ENCODE measurements at regions not wholly inside any gene's neighbourhood (a gene's known extent, or its start where the extent isn't known, plus 50 kb on each side); places are given as distances from the start of the nearest gene placed in this dataset.

DNA sequence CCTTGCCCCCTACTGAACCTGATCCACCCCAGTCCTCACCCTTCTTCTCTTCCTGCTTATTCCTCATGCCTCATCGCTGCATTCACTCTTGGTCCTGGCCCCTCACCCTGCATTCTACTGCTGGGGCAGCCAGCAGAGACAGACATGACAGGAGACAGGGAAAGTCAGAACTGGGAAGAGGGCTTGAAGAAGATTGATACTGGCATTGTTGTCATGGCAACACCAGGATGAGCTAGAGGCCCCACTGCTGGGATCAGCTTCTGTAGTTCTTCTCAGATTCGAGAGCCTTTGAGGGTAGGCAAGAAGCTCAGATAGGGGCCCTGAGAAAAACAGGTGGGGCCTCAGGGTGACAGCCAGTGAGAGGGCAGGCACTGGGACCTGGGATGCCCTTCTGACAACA, 264.3 kb downstream of the MIAT start:
- H3K9me3 ChIP-seq (ENCODE audit: severe bottlenecking), result no peaks in the 10 kb centered on the region
- H3K36me3 ChIP-seq, result no peaks in the 10 kb centered on the region
- H3K27me3 ChIP-seq (ENCODE audit: insufficient read depth, low read depth, severe bottlenecking), result no peaks in the 10 kb centered on the region
- no peak overlapping the region for H3K27ac ChIP-seq
- DNase-seq, result peak; percentile 21
- TF ChIP-seq, protein P1, sequence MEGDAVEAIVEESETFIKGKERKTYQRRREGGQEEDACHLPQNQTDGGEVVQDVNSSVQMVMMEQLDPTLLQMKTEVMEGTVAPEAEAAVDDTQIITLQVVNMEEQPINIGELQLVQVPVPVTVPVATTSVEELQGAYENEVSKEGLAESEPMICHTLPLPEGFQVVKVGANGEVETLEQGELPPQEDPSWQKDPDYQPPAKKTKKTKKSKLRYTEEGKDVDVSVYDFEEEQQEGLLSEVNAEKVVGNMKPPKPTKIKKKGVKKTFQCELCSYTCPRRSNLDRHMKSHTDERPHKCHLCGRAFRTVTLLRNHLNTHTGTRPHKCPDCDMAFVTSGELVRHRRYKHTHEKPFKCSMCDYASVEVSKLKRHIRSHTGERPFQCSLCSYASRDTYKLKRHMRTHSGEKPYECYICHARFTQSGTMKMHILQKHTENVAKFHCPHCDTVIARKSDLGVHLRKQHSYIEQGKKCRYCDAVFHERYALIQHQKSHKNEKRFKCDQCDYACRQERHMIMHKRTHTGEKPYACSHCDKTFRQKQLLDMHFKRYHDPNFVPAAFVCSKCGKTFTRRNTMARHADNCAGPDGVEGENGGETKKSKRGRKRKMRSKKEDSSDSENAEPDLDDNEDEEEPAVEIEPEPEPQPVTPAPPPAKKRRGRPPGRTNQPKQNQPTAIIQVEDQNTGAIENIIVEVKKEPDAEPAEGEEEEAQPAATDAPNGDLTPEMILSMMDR (IDR thresholded peaks at IDR 0.05; ENCODE audit: low read depth, low read length), result no peak
- H3K4me3 ChIP-seq (ENCODE audit: low read depth, low read length), result no peak overlapping the region

DNA sequence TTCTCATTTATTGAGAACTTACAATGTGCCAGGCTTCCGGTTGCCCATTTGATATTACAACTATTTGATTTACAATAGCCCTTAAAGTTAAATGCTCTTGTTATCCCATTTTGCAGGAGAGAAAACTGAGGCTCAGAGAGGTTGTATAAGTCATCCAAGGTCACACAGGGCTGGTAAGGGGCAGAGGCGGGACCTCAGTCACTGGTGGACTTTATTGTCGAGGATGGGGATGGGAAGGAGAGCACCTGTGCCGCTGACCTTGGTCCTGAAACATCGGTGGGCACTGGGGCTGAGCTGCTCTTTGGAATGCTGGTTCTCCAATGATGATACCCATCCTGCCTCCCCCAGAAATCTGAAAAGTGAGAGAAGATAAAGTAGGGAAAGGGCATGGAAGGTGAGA, 265.4 kb downstream of the MIAT start:
- TF ChIP-seq, protein P1 (IDR thresholded peaks at IDR 0.05; ENCODE audit: low read depth, low read length), result no peak
- H3K9me3 ChIP-seq (ENCODE audit: severe bottlenecking), result no peaks in the 10 kb centered on the region
- H3K27me3 ChIP-seq (ENCODE audit: insufficient read depth, low read depth, severe bottlenecking), result no peaks in the 10 kb centered on the region
- no peak overlapping the region for H3K27ac ChIP-seq
- no peaks in the 10 kb centered on the region for H3K36me3 ChIP-seq
- no peak overlapping the region for H3K4me3 ChIP-seq (ENCODE audit: low read depth, low read length)
- DNase-seq, result no peak

DNA sequence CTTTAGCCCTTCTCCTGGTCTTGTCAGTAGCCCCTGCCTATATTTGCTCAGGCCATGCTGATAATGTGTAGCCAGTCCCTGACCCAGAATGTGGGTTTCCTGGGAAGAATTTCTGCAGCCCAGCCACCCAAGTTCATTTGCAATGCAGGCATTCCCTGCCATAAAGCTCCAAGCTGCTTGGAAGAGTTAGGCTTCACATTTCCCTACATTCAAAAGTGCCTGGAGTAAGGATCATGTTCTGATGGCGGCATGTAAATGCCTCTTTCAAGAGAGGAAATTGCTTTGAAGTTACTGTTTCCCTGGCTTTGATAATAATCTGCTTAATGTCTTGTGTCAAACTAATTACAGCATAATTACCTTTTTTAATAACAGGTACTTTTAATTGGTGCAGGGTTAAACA, 266.1 kb downstream of the MIAT start:
- no peak for DNase-seq
- Histone ChIP-seq H3K36me3 (no peaks in the 10 kb centered on the region), H3K9me3 (ENCODE audit: severe bottlenecking) (no peaks in the 10 kb centered on the region), H3K27me3 (ENCODE audit: insufficient read depth, low read depth, severe bottlenecking) (no peaks in the 10 kb centered on the region), H3K4me3 (ENCODE audit: low read depth, low read length) (no peak overlapping the region), H3K27ac (no peak overlapping the region)
- TF ChIP-seq, protein P1 (IDR thresholded peaks at IDR 0.05; ENCODE audit: low read depth, low read length), result no peak

DNA sequence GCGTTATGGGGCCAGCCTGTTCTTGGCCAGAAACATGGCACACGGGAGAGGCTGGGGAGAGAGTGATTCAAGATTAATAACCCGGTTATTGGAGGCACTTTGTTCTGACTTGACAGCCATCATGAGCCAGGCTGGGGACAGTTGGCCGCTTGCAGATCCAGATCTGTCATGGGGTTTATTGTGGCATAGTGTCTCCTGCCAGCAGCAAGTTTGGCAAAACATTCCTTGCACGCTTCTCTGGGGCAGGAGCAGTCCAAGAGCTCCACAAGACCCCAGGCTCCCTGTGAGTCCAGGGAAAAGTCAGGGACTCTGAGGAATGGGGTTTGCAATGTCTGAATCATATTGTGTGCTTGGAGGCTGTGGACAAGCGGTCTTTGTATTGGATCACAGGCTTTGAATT, 270.4 kb downstream of the MIAT start:
- H3K27me3 ChIP-seq (ENCODE audit: insufficient read depth, low read depth, severe bottlenecking), result no peaks in the 10 kb centered on the region
- H3K36me3 ChIP-seq, result no peaks in the 10 kb centered on the region
- TF ChIP-seq, protein P1 (IDR thresholded peaks at IDR 0.05; ENCODE audit: low read depth, low read length), result no peak
- H3K4me3 ChIP-seq (ENCODE audit: low read depth, low read length), result no peak overlapping the region
- no peak for DNase-seq
- no peak overlapping the region for H3K27ac ChIP-seq
- H3K9me3 ChIP-seq (ENCODE audit: severe bottlenecking), result no peaks in the 10 kb centered on the region

GRCh38 chr22:26931471-26931870, 274.1 kb downstream of the MIAT start:
- Histone ChIP-seq H3K27ac (no peak overlapping the region), H3K4me3 (ENCODE audit: low read depth, low read length) (no peak overlapping the region), H3K36me3 (no peaks in the 10 kb centered on the region), H3K9me3 (ENCODE audit: severe bottlenecking) (no peaks in the 10 kb centered on the region), H3K27me3 (ENCODE audit: insufficient read depth, low read depth, severe bottlenecking) (no peaks in the 10 kb centered on the region)
- no peak for DNase-seq
- TF ChIP-seq, protein P1 (IDR thresholded peaks at IDR 0.05; ENCODE audit: low read depth, low read length), result no peak

DNA sequence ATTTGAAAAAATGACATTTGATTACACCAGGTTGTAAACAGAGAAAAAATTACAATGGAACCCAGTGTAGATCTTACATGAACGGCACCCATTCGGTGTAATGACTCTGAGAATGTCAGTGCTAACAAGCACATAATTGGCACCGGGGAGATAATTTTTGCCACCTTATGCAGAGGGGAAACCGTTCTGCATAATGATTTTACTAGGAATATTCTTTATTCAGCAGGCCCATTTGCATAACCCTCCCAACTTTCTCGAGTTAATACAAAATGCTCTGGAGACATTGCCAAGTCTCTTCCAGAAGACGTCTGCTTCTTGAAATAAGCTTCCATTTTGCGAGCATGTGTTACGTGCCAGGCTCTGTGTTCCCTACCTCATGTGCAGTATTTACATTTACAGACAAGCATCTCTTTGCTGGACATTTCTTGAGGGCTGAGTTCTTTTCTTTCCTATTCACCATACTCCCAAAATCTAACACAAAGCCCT, 275.8 kb downstream of the MIAT start:
- H3K27ac ChIP-seq, result no peak overlapping the region
- no peaks in the 10 kb centered on the region for H3K27me3 ChIP-seq (ENCODE audit: insufficient read depth, low read depth, severe bottlenecking)
- H3K9me3 ChIP-seq (ENCODE audit: severe bottlenecking), result peaks cover 7% of the 10 kb centered on the region
- no peaks in the 10 kb centered on the region for H3K36me3 ChIP-seq
- TF ChIP-seq, protein P1 (IDR thresholded peaks at IDR 0.05; ENCODE audit: low read depth, low read length), result no peak
- no peak for DNase-seq
- no peak overlapping the region for H3K4me3 ChIP-seq (ENCODE audit: low read depth, low read length)
